ENCODE measurements at regions not wholly inside any gene's neighbourhood (a gene's known extent, or its start where the extent isn't known, plus 50 kb on each side); places are given as distances from the start of the nearest gene placed in this dataset.
"Not testable (repeated sequence)": the region's sequence is repeated elsewhere in the genome, so short reads cannot be mapped to it uniquely, and the experiment has no call there.

GRCh38 chr6:133046576-133046975 is 194.6 kb upstream of the EYA4 start:
- intact Hi-C loops (cut with micrococcal nuclease): no loop called here

GRCh38 chr6:133047065-133047665 is 194.0 kb upstream of the EYA4 start:
- intact Hi-C loops (cut with micrococcal nuclease): no loop called here

- intact Hi-C loops (cut with micrococcal nuclease): no loop called here
These were observed 193.5 kb upstream of the EYA4 start for GRCh38 chr6:133047706-133048105.

- intact Hi-C loops (cut with micrococcal nuclease): no loop called here
These were observed 189.9 kb upstream of the EYA4 start for GRCh38 chr6:133051240-133051639.

GRCh38 chr6:133052465-133052864 is 188.7 kb upstream of the EYA4 start:
- intact Hi-C loops (cut with micrococcal nuclease): no loop called here

- intact Hi-C loops (cut with micrococcal nuclease): no loop called here
These were observed 185.7 kb upstream of the EYA4 start for GRCh38 chr6:133055441-133055966.

GRCh38 chr6:133057352-133057751 is 183.8 kb upstream of the EYA4 start:
- intact Hi-C loops (cut with micrococcal nuclease): no loop called here

- intact Hi-C loops (cut with micrococcal nuclease): no loop called here
These were observed 179.1 kb upstream of the EYA4 start for GRCh38 chr6:133062077-133062476.

GRCh38 chr6:133062696-133063306 is 178.4 kb upstream of the EYA4 start:
- intact Hi-C loops (cut with micrococcal nuclease): no loop called here

- intact Hi-C loops (cut with micrococcal nuclease): no loop called here
These were observed 173.2 kb upstream of the EYA4 start for GRCh38 chr6:133067960-133068359.

GRCh38 chr6:133070410-133071043 is 170.6 kb upstream of the EYA4 start:
- intact Hi-C loops (cut with micrococcal nuclease): no loop called here

GRCh38 chr6:133079901-133080300 is 161.3 kb upstream of the EYA4 start:
- intact Hi-C loops (cut with micrococcal nuclease): no loop called here

- intact Hi-C loops (cut with micrococcal nuclease): no loop called here
These were observed 157.7 kb upstream of the EYA4 start for GRCh38 chr6:133083248-133083967.

- intact Hi-C loops (cut with micrococcal nuclease): no loop called here
These were observed 155.7 kb upstream of the EYA4 start for GRCh38 chr6:133085471-133085870.

GRCh38 chr6:133085896-133086295 is 155.3 kb upstream of the EYA4 start:
- intact Hi-C loops (cut with micrococcal nuclease): no loop called here

GRCh38 chr6:133088931-133089695 is 152.0 kb upstream of the EYA4 start:
- intact Hi-C loops (cut with micrococcal nuclease): no loop called here

GRCh38 chr6:133092199-133092598 is 149.0 kb upstream of the EYA4 start:
- intact Hi-C loops (cut with micrococcal nuclease): no loop called here

- intact Hi-C loops (cut with micrococcal nuclease): no loop called here
These were observed 148.4 kb upstream of the EYA4 start for GRCh38 chr6:133092771-133093170.

- intact Hi-C loops (cut with micrococcal nuclease): not testable (repeated sequence)
These were observed 147.9 kb upstream of the EYA4 start for GRCh38 chr6:133093211-133093610.

- intact Hi-C loops (cut with micrococcal nuclease): no loop called here
These were observed 147.2 kb upstream of the EYA4 start for GRCh38 chr6:133093956-133094355.

GRCh38 chr6:133097208-133097607 is 143.9 kb upstream of the EYA4 start:
- intact Hi-C loops (cut with micrococcal nuclease): no loop called here

Measured in T-helper 2 cell treated with Interferon-gamma antibody and Interleukin-4, amounts not matched to agents 100 ng/mL and 5 ng/mL, for 36 hours (primary cell).